Skeletal muscle cell (primary cell): ENCODE measurements at regions not wholly inside any gene's neighbourhood (a gene's known extent, or its start where the extent isn't known, plus 50 kb on each side); places are given as distances from the start of the nearest gene placed in this dataset.

Source experiments
- DNase-seq: peaks from one replicate; pipeline ENCODE4 v3.0.0-alpha.2; 2010; ENCODE audit warnings: low read depth
- H3K4me3 ChIP-seq: 2 replicates; pipeline ENCODE4 v1.5.1; 2011; ENCODE audit warnings: low read depth, mild to moderate bottlenecking, control low read depth, low read length, moderate library complexity

- no peak for DNase-seq
- H3K4me3 ChIP-seq = no peak overlapping the region
Observed at GRCh38 chr20:24755411-24755922, 193.6 kb upstream of the CST7 start.

GRCh38 chr20:24756292-24757025 is 192.6 kb upstream of the CST7 start:
- H3K4me3 ChIP-seq = no peak overlapping the region
- DNase-seq = no peak

- DNase-seq = no peak
- no peak overlapping the region for H3K4me3 ChIP-seq
Observed at GRCh38 chr20:24761220-24762065, 187.6 kb upstream of the CST7 start.

- no peak for DNase-seq
- H3K4me3 ChIP-seq = no peak overlapping the region
Observed at GRCh38 chr20:24762371-24762770, 186.7 kb upstream of the CST7 start.

- DNase-seq = no peak
- H3K4me3 ChIP-seq = no peak overlapping the region
Observed at GRCh38 chr20:24762791-24763350, 186.2 kb upstream of the CST7 start.

- H3K4me3 ChIP-seq = no peak overlapping the region
- DNase-seq = no peak
Observed at GRCh38 chr20:24763386-24764026, 185.6 kb upstream of the CST7 start.

GRCh38 chr20:24764027-24764793 is 184.9 kb upstream of the CST7 start:
- DNase-seq = no peak

GRCh38 chr20:24764794-24765202 is 184.3 kb upstream of the CST7 start:
- DNase-seq = no peak
- no peak overlapping the region for H3K4me3 ChIP-seq

More at GRCh38 chr20:24764027-24764793, 184.9 kb upstream of the CST7 start:
- no peak overlapping the region for H3K4me3 ChIP-seq

GRCh38 chr20:24765316-24766142 is 183.5 kb upstream of the CST7 start:
- no peak for DNase-seq
- no peak overlapping the region for H3K4me3 ChIP-seq

- no peak overlapping the region for H3K4me3 ChIP-seq
- no peak for DNase-seq
Observed at GRCh38 chr20:24766143-24766527, 182.9 kb upstream of the CST7 start.

- H3K4me3 ChIP-seq = no peak overlapping the region
- no peak for DNase-seq
Observed at GRCh38 chr20:24766826-24767622, 182.0 kb upstream of the CST7 start.

- no peak overlapping the region for H3K4me3 ChIP-seq
- DNase-seq = no peak
Observed at GRCh38 chr20:24767623-24768100, 181.4 kb upstream of the CST7 start.

- no peak for DNase-seq
Observed at GRCh38 chr20:24768201-24768636, 180.8 kb upstream of the CST7 start.

GRCh38 chr20:24768713-24769601 is 180.1 kb upstream of the CST7 start:
- no peak for DNase-seq
- H3K4me3 ChIP-seq = no peak overlapping the region

More at GRCh38 chr20:24768201-24768636, 180.8 kb upstream of the CST7 start:
- H3K4me3 ChIP-seq = no peak overlapping the region

GRCh38 chr20:24769878-24770627 is 179.0 kb upstream of the CST7 start:
- no peak overlapping the region for H3K4me3 ChIP-seq
- DNase-seq = no peak
